Loucy (cell line): ENCODE measurements at regions not wholly inside any gene's neighbourhood (a gene's known extent, or its start where the extent isn't known, plus 50 kb on each side); places are given as distances from the start of the nearest gene placed in this dataset.

Experiments used
- CTCF ChIP-seq: fragments of 200-600 bp; sonication (generic); conservative IDR thresholded peaks from 2 replicates; pipeline ENCODE4 v1.5.1; 2014; ENCODE audit warnings: mild to moderate bottlenecking, antibody characterized with exemption, low read length
- EZH2phosphoT487 ChIP-seq: fragments of 200-600 bp; IDR thresholded peaks from 2 replicates; pipeline ENCODE4 v1.6.1; 2018; ENCODE audit warnings: antibody characterized with exemption, mild to moderate bottlenecking, moderate library complexity, borderline replicate concordance

GRCh38 chr3:21860082-21860475 lies 109.1 kb upstream of the ZNF385D start:
- TF ChIP-seq CTCF (no peak), EZH2phosphoT487 (no peak)
